GM06990 (cell line): ENCODE measurements at regions not wholly inside any gene's neighbourhood (a gene's known extent, or its start where the extent isn't known, plus 50 kb on each side); places are given as distances from the start of the nearest gene placed in this dataset.
"Not testable (repeated sequence)": the region's sequence is repeated elsewhere in the genome, so short reads cannot be mapped to it uniquely, and the experiment has no call there.

ENCODE experiments used
- DNase-seq: peaks from one replicate; pipeline ENCODE4 v3.0.0-alpha.2; 2011; ENCODE audit not compliant: insufficient read length; ENCODE audit errors: extremely low read depth
- H3K27me3 ChIP-seq: replicated peaks from 2 replicates; pipeline ENCODE4 v1.6.0; 2011; ENCODE audit warnings: low read length; ENCODE audit not compliant: control insufficient read depth, insufficient read depth
- H3K36me3 ChIP-seq: 2 replicates; pipeline ENCODE4 v1.5.1; 2011; ENCODE audit warnings: low read length; ENCODE audit not compliant: control insufficient read depth, insufficient read depth
- H3K4me3 ChIP-seq: replicated peaks from 2 replicates; pipeline ENCODE4 v1.5.1; 2011; ENCODE audit warnings: low read depth, mild to moderate bottlenecking, control low read depth, low read length
- TF ChIP-seq, protein P1 (sequence below): IDR thresholded peaks from 2 replicates; pipeline ENCODE4 v1.5.1; 2011; ENCODE audit warnings: low read length, control low read depth, mild to moderate bottlenecking, inconsistent platforms; ENCODE audit not compliant: insufficient read depth, poor library complexity, severe bottlenecking

DNA sequence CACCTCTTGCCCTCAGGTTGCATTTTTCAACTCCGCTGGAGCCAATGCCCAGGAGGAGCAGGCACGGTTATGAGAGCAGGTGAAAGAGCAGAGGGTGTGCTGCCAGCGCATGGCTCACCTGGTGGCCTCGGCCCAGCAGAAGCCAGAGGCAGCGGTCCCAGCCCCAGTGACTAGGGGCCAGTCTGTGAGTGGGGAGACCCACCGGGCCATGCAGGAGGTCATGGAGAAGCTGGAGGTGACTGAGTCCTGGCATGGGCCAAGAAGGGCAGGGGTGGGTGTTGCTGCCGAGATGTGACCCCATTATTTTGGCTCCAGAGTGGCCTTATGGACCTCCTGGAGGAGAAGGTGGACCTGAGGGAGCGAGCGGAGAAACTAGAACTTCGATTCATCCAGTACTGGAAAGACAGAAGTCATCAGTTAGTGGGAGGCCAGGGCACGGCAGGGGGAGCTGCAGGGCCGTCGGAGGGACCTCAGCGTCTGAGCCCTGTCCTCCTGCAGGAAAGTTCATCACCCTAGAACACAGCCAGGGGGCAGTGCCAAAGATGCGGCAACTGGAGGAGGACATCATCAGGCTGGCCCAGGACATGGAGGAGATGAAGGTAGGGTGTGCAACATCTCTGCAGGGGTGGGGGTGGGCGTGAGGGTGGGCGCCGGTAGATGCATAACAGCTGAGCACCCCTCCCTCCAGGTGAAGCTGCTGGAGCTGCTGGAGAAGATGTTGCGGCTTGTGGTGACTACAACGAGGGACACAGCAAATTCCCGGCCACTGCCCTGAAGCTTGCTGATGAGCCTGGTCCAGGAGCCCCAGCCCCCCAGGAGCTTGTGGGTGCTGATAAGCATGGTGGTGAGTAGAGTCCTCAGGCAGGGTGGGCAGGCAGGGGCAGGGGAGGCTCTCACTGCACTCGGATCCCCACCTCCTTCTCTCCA is 58.9 kb upstream of the LYSMD4 start:
- TF ChIP-seq, protein P1, sequence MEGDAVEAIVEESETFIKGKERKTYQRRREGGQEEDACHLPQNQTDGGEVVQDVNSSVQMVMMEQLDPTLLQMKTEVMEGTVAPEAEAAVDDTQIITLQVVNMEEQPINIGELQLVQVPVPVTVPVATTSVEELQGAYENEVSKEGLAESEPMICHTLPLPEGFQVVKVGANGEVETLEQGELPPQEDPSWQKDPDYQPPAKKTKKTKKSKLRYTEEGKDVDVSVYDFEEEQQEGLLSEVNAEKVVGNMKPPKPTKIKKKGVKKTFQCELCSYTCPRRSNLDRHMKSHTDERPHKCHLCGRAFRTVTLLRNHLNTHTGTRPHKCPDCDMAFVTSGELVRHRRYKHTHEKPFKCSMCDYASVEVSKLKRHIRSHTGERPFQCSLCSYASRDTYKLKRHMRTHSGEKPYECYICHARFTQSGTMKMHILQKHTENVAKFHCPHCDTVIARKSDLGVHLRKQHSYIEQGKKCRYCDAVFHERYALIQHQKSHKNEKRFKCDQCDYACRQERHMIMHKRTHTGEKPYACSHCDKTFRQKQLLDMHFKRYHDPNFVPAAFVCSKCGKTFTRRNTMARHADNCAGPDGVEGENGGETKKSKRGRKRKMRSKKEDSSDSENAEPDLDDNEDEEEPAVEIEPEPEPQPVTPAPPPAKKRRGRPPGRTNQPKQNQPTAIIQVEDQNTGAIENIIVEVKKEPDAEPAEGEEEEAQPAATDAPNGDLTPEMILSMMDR, result peak; percentile 32
- not testable (repeated sequence) for H3K36me3 ChIP-seq, DNase-seq, H3K4me3 ChIP-seq, H3K27me3 ChIP-seq

DNA sequence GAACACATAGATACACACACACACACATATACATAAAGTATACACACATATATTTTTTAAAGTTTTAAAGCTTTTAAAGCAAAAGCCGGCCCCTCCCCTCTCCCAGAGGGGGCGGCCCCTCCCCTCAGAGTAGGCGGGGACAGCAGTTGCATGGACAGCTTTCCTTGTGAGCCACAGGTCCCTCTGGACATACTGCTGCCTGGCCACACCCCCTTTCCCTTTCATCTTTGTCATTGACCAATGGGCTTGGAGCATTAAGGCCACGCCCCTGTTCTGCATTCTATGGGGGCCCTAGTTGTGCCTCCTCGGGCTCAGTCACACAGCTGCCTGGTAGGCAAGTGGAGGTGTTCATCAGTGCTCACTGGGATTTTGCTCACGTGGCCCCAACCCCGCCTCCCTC is 57.5 kb upstream of the LYSMD4 start:
- DNase-seq, H3K36me3 ChIP-seq, H3K27me3 ChIP-seq, H3K4me3 ChIP-seq: not testable (repeated sequence)

DNA sequence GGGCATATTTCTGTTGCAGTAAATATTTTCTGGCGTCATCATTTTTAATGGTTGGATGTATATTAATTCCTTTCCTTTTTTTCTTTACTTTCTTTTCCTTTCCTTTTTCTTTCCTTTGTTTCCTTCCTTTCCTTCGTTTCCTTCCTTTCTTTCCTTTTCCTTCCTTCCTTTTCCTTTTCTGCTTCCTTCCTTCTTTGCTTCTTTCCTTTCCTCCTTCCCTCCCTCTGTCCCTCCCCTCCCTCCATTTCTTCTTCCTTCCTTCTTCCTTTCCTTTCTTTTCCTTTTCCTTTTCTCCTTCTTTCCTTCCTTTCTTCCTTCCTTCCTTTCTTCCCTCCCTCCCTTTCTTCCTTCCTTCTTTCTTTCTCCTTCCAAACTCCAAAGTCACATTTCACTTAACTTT is 54.9 kb upstream of the LYSMD4 start:
- TF ChIP-seq, protein P1, result no peak
- Histone ChIP-seq H3K4me3 (no peak overlapping the region), H3K36me3 (no peaks in the 10 kb centered on the region), H3K27me3 (no peaks in the 10 kb centered on the region)
- no peak for DNase-seq

DNA sequence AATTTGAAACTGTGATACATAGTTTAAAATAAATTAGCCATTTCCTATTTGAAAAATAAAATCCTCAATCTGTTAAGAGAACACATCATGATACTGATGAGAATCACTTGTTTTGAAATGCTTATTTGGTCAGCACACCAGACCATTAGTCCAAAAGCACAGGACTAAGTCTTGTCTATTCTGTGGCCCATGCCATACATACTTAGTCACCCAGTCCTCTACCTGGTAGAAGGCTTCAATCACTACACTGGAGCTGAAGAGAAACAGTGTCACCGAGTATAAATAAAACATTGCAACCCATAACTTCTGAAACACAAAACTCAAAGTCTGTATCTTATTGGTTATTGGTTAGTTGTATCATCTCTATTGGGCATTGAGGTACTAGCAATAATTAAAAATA is 51.6 kb upstream of the LYSMD4 start:
- not testable (repeated sequence) for H3K36me3 ChIP-seq, DNase-seq, H3K27me3 ChIP-seq, H3K4me3 ChIP-seq

DNA sequence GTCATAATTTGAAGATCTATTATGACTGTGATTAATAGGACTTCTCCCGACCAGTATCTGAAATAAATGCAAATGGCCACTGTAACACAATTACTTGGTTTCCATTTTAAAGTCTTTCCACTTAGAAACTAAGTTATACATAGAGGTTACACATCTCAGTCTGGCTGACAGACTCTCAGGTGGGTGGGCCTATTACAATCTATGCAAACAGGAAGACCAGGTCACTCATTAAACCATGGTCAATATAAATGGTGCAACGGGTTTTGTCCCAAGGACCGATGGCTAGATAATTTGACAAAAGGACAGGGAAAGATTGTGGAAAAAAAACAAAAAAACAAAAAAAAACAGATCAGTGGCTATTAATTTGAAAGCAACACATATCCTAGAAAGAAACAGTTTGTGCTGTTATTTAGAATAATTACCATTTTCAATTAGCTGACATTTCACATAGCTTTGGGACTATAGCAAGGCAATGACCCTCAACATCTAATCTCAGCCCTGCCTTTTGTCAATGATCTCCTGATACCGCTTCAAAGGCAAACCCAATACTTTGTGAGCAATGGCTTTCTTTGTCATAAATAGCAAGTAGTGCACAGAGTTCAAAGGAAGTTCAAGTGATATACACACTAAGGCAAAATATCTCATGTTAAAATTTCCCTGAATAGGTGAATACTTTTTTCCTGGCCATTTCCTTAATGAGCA is 50.8 kb upstream of the LYSMD4 start:
- H3K36me3 ChIP-seq, H3K27me3 ChIP-seq, DNase-seq, H3K4me3 ChIP-seq: not testable (repeated sequence)
